GM12892 (cell line): ENCODE measurements at regions not wholly inside any gene's neighbourhood (a gene's known extent, or its start where the extent isn't known, plus 50 kb on each side); places are given as distances from the start of the nearest gene placed in this dataset.

Source experiments
- DNase-seq: peaks from one replicate; pipeline ENCODE4 v3.0.0; 2011; ENCODE audit not compliant: insufficient read length
- FAIRE-seq: peaks from 2 replicates; lab custom pipeline; 2011; peaks lifted over from hg19 to GRCh38; lab: Jason Lieb, UNC
- POLR2A ChIP-seq: IDR thresholded peaks from 2 replicates; pipeline ENCODE4 v1.6.1; 2011; ENCODE audit warnings: low read depth, low read length, control low read depth
- POLR2AphosphoS5 ChIP-seq: IDR thresholded peaks from 2 replicates; pipeline ENCODE4 v1.6.1; 2011; ENCODE audit warnings: low read depth, low read length, control low read depth
- TAF1 ChIP-seq: IDR thresholded peaks from 2 replicates; pipeline ENCODE4 v1.6.1; 2011; ENCODE audit warnings: low read depth, mild to moderate bottlenecking, control low read depth, low read length, borderline replicate concordance

GRCh38 chr17:55652114-55652823 lies 70.4 kb downstream of the TMEM100 start:
- DNase-seq (no peak), FAIRE-seq (no peak)
- no peak for TF ChIP-seq TAF1

DNA sequence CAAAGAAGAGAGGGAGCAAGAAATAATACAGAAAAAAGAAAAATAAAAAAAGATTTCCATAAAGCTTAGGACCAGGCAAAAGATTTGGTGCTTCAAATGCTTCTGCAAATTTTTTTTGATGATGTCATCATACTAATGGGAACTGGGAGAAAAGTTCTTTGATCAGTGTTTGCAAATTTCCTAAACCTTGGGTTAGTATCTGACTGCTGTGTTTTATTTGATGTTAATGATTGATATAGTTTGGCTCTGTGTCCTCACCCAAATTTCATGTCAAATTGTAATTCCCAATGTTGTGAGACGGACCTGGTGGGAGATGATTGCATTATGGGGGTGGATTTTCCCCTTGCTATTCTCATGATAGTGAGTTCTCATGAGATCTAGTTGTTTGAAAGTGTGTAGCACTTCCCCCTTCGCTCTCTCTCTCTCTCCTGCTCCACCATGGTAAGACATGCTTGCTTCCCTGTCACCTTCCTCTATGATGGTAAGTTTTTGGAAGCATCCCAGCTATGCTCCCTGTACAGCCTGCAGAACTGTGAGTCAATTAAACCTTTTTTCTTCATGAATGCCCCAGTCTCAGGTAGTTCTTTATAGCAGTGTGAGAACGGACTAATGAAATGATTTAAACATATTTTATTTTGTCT lies 72.6 kb downstream of the TMEM100 start:
- FAIRE-seq (no peak), DNase-seq (no peak)
- no peak for TF ChIP-seq POLR2A
- TF ChIP-seq POLR2AphosphoS5, result no peak
- TF ChIP-seq TAF1, result no peak

DNA sequence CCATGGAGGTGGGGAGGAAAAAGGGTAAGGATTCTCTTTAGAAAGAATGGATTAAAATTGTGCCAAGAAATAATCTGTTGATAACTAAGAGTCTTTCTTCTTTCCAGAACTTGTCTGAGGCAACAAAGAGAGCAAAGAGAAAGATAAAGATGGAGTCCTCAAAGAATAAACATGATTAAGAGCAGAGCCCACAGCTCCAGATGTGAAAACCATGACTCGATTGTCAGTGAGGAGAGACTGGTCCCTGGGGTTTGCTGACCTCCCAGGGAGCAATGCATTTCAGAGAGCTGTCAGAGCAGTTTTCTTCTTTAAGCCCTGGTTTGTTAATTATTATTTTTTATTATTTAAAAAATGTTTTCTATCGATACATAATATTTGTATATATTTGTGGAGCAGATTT lies 74.6 kb downstream of the TMEM100 start:
- TF ChIP-seq POLR2A (no peak), TAF1 (no peak), POLR2AphosphoS5 (no peak)
- DNase-seq (no peak), FAIRE-seq (no peak)

GRCh38 chr17:55645361-55645760 lies 77.3 kb downstream of the TMEM100 start:
- DNase-seq (no peak), FAIRE-seq (no peak)
- TF ChIP-seq POLR2A (no peak), POLR2AphosphoS5 (no peak), TAF1 (no peak)

GRCh38 chr17:55644346-55644745 lies 78.3 kb downstream of the TMEM100 start:
- no peak for FAIRE-seq
- no peak for TF ChIP-seq POLR2A
- no peak for TF ChIP-seq TAF1
- TF ChIP-seq POLR2AphosphoS5, result no peak
- no peak for DNase-seq

DNA sequence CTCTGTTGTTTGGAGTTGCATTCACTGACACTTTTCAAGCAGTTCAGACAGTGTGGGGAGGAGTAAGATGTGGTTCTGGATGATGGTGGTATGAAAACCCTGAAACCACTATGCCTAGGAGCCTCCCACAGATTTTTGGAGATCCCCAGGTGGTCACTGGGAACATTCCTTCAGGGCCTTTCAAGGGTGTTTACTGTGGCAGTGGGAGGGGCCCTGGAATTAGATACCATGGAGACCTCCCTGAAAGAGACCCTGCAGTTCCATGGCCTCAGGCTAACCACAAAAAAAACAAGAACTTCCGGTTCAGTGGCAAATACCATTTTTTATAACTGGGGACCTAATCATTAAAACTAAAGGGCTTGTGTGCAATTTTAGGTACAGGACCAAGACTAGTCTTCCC lies 79.9 kb downstream of the TMEM100 start:
- DNase-seq (no peak), FAIRE-seq (no peak)

GRCh38 chr17:55641676-55642081 lies 81.0 kb downstream of the TMEM100 start:
- DNase-seq (no peak), FAIRE-seq (no peak)
- TF ChIP-seq POLR2A (no peak), POLR2AphosphoS5 (no peak), TAF1 (no peak)

More for the DNA sequence above, 79.9 kb downstream of the TMEM100 start:
- TF ChIP-seq POLR2AphosphoS5 (no peak), POLR2A (no peak), TAF1 (no peak)

- no peak for DNase-seq
- no peak for TF ChIP-seq POLR2AphosphoS5
- FAIRE-seq, result no peak
Observed at GRCh38 chr17:55639096-55639495, 83.6 kb downstream of the TMEM100 start.

GRCh38 chr17:55635253-55635914 lies 87.3 kb downstream of the TMEM100 start:
- FAIRE-seq (no peak), DNase-seq (no peak)
- TF ChIP-seq POLR2AphosphoS5, result no peak
- no peak for TF ChIP-seq TAF1
- no peak for TF ChIP-seq POLR2A

- TF ChIP-seq TAF1 (no peak), POLR2A (no peak), POLR2AphosphoS5 (no peak)
- FAIRE-seq (no peak), DNase-seq (no peak)
Observed at GRCh38 chr17:55634702-55635101, 88.0 kb downstream of the TMEM100 start.

DNA sequence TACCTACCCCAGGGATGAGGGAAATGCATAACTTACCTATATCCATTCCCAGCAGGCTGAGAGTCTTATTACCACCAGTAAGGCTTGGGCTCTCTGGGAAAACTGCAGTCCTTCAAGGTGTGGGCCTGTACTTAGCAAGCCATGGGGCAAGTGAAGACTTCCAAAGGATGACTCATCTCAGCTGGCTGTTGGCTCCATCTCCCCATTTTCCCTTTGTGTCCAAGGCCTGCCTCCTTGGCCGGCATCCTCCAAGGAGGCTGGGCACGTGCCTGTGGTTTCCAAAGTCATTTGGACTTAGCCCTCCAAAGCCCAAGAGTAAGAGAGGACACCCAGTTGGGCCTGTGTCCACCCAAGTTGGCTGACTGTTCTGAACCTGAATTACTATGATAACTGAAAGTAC lies 89.8 kb downstream of the TMEM100 start:
- FAIRE-seq (no peak), DNase-seq (no peak)
- TF ChIP-seq POLR2A, result no peak
- TF ChIP-seq POLR2AphosphoS5, result no peak
- no peak for TF ChIP-seq TAF1

DNA sequence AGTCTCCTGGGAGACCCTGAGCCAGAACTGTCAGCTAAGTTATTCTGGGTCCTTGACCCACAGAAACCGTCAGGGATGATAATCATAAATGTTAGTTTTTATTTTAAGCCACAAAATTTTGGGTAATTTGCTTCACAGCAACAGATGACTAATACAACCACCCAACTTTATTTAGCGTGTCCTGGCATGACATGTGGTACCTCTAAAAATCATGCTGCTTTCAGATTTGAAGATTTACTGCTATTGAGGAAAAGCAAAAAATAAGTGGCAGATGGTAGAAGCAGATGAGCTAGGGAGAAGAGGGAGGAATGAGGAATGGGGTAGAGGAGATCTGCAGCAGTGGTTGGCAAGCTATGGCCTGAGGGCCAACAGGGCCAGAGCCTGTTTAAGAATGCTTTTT lies 90.4 kb downstream of the TMEM100 start:
- no peak for FAIRE-seq
- no peak for DNase-seq

More for the DNA sequence above, 90.4 kb downstream of the TMEM100 start:
- TF ChIP-seq POLR2AphosphoS5 (no peak), POLR2A (no peak), TAF1 (no peak)
